ENCODE measurements at regions not wholly inside any gene's neighbourhood (a gene's known extent, or its start where the extent isn't known, plus 50 kb on each side); places are given as distances from the start of the nearest gene placed in this dataset.
"Not testable (repeated sequence)": the region's sequence is repeated elsewhere in the genome, so short reads cannot be mapped to it uniquely, and the experiment has no call there.

DNA sequence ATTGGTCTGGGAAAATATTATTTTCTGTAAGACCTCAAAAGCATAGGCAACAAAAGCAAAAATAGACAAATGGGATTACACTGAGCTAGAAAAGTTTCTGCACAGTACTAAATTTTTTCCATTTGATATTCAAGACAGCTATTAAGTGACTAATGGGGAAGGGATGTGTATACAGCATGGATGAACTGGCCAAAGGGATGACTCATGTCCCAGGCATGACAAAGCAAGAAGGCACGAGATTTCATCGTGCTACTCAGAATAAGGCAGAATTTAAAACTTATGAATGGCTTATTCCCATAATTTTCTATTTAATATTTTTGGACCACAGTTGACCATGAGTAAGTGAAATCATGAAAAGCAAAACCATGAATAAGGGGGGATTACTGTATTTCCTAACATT, 1250.1 kb upstream of the GYPC start:
- Mint-ChIP-seq H3K9me3 (ENCODE audit: unreplicated experiment) (no peaks in the 10 kb centered on the region), H3K4me3 (ENCODE audit: unreplicated experiment) (no peak overlapping the region), H3K36me3 (ENCODE audit: low read depth, unreplicated experiment) (no peaks in the 10 kb centered on the region), H3K27me3 (ENCODE audit: unreplicated experiment) (no peaks in the 10 kb centered on the region), H3K27ac (ENCODE audit: unreplicated experiment) (no peak overlapping the region), H3K4me1 (ENCODE audit: unreplicated experiment) (no peaks in the 10 kb centered on the region)
- TF ChIP-seq, protein P1, sequence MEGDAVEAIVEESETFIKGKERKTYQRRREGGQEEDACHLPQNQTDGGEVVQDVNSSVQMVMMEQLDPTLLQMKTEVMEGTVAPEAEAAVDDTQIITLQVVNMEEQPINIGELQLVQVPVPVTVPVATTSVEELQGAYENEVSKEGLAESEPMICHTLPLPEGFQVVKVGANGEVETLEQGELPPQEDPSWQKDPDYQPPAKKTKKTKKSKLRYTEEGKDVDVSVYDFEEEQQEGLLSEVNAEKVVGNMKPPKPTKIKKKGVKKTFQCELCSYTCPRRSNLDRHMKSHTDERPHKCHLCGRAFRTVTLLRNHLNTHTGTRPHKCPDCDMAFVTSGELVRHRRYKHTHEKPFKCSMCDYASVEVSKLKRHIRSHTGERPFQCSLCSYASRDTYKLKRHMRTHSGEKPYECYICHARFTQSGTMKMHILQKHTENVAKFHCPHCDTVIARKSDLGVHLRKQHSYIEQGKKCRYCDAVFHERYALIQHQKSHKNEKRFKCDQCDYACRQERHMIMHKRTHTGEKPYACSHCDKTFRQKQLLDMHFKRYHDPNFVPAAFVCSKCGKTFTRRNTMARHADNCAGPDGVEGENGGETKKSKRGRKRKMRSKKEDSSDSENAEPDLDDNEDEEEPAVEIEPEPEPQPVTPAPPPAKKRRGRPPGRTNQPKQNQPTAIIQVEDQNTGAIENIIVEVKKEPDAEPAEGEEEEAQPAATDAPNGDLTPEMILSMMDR (IDR thresholded peaks at IDR 0.05; ENCODE audit: unreplicated experiment) = no peak
- DNase-seq (ENCODE audit: low spot score) = no peak

DNA sequence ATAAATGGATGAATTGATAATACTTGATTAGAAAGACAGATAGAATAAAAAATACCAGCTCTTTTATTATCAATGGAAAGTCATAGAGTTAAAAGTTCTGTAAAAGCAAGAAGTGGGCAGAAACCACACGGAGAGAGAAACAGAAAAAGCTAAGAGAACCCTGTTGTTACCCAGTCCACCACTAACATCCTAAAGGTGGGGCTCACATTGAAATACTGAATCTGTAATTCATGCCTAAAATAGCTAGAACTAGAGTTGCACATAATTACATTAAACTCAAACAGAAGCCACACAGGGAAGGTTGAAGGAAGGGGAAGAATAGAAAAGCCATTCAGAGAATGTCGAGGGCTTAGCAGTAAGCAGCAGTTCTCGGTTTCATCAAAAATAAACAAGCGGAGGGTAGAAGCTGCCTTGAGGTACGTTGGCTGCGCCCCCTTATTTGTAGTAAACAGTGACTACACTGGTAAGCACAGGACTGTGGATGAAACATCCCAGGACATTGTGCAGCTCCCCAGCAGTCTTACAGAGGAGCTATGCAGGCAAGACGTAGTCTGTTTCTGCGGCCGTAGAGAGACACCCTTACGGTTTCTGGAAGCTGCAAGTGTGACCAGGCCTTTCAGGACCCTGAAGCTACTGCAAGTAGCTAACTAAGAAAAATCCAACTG, 1247.0 kb upstream of the GYPC start:
- DNase-seq (ENCODE audit: low spot score) = no peak
- H3K27ac Mint-ChIP-seq (ENCODE audit: unreplicated experiment) = no peak overlapping the region
- TF ChIP-seq, protein P1 (IDR thresholded peaks at IDR 0.05; ENCODE audit: unreplicated experiment) = no peak
- H3K27me3 Mint-ChIP-seq (ENCODE audit: unreplicated experiment) = no peaks in the 10 kb centered on the region
- H3K36me3 Mint-ChIP-seq (ENCODE audit: low read depth, unreplicated experiment) = no peaks in the 10 kb centered on the region
- no peaks in the 10 kb centered on the region for H3K9me3 Mint-ChIP-seq (ENCODE audit: unreplicated experiment)
- H3K4me1 Mint-ChIP-seq (ENCODE audit: unreplicated experiment) = no peaks in the 10 kb centered on the region
- H3K4me3 Mint-ChIP-seq (ENCODE audit: unreplicated experiment) = no peak overlapping the region

DNA sequence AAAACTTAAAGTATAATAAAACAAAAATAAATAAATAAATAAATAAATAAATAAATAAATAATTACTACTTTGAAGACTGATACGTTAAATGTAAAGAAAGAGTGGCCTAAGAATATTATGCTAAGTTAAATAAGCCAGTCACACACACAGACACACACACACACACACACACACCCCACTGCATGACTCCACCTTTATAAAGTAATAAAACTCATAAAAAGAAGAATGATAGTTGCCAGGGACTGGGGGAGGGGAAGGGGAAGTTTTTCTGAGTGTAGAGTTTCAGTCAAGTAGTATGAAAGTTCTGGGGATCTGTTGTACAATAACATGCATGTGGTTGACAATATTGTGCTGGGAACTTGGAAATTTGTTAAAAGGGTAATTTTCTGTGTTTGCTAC, 1237.5 kb upstream of the GYPC start:
- H3K27ac Mint-ChIP-seq (ENCODE audit: unreplicated experiment) = no peak overlapping the region
- no peaks in the 10 kb centered on the region for H3K36me3 Mint-ChIP-seq (ENCODE audit: low read depth, unreplicated experiment)
- TF ChIP-seq, protein P1 (IDR thresholded peaks at IDR 0.05; ENCODE audit: unreplicated experiment) = no peak

DNA sequence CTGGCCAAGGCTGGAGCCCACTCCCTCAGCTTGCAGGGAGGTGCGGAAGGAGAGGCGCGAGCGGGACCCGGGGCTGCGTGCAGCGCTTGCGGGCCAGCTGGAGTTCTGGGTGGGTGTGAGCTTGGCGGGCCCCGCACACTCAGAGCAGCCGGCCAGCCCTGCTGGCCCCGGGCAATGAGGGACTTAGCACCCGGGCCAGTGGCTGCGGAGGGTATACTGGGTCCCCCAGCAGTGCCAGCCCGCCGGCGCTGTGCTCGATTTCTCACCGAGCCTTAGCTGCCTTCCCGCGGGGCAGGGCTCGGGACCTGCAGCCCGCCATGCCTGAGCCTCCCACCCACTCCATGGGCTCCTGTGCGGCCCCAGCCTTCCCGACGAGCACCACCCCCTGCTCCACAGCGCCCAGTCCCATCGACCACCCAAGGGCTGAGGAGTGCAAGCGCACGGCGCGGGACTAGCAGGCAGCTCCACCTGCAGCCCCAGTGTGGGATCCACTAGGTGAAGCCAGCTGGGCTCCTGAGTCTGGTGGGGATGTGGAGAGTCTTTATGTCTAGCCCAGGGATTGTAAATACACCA, 1233.7 kb upstream of the GYPC start:
- H3K4me3 Mint-ChIP-seq (ENCODE audit: unreplicated experiment); H3K27ac Mint-ChIP-seq (ENCODE audit: unreplicated experiment); H3K36me3 Mint-ChIP-seq (ENCODE audit: low read depth, unreplicated experiment); H3K9me3 Mint-ChIP-seq (ENCODE audit: unreplicated experiment); DNase-seq (ENCODE audit: low spot score); H3K27me3 Mint-ChIP-seq (ENCODE audit: unreplicated experiment); H3K4me1 Mint-ChIP-seq (ENCODE audit: unreplicated experiment): not testable (repeated sequence)

More for the DNA sequence above, 1237.5 kb upstream of the GYPC start:
- Mint-ChIP-seq H3K4me3 (ENCODE audit: unreplicated experiment) (no peak overlapping the region), H3K9me3 (ENCODE audit: unreplicated experiment) (no peaks in the 10 kb centered on the region), H3K27me3 (ENCODE audit: unreplicated experiment) (peaks cover under 1% of the 10 kb centered on the region), H3K4me1 (ENCODE audit: unreplicated experiment) (no peaks in the 10 kb centered on the region)
- no peak for DNase-seq (ENCODE audit: low spot score)

DNA sequence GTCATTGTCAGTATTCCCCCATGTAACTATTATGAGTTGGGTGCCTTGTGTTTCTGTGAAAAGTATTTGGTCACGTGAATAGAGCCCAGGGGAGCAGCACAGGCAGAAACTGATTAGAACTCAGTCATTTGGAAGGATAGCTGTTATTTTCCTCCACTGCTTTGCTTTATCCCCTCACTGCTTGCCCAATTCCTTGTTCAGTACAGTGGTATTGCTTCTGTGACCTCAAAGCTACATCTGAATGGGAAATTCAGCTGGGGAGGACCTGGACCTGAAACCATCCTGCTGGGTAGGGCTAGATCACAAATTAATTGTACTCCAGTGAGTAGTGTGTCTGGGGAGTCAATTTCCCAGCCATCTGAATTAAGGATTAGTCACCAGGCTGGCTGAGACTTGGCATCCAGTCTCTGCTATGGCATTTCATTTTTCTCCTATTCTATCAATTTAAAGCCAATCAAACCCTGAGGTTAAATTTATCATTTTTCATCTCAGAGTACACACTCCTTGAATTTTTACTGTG, 1231.6 kb upstream of the GYPC start:
- no peak for DNase-seq (ENCODE audit: low spot score)
- H3K4me1 Mint-ChIP-seq (ENCODE audit: unreplicated experiment) = peaks cover 3% of the 10 kb centered on the region
- no peaks in the 10 kb centered on the region for H3K9me3 Mint-ChIP-seq (ENCODE audit: unreplicated experiment)
- TF ChIP-seq, protein P1 (IDR thresholded peaks at IDR 0.05; ENCODE audit: unreplicated experiment) = no peak
- H3K27ac Mint-ChIP-seq (ENCODE audit: unreplicated experiment) = no peak overlapping the region
- H3K27me3 Mint-ChIP-seq (ENCODE audit: unreplicated experiment) = peaks cover 2% of the 10 kb centered on the region
- H3K4me3 Mint-ChIP-seq (ENCODE audit: unreplicated experiment) = no peak overlapping the region
- H3K36me3 Mint-ChIP-seq (ENCODE audit: low read depth, unreplicated experiment) = no peaks in the 10 kb centered on the region

All from endothelial cell (in vitro differentiated cells).